HEK293 (cell line): ENCODE measurements at regions not wholly inside any gene's neighbourhood (a gene's known extent, or its start where the extent isn't known, plus 50 kb on each side); places are given as distances from the start of the nearest gene placed in this dataset.

Experiments used
- CTCF ChIA-PET: fragments of 350-600 bp; formaldehyde crosslinking; extraction: SDS; loops from one replicate; lab custom pipeline; 2021; ENCODE audit warnings: antibody characterized with exemption; lab: Yijun Ruan, JAX
- POLR2A ChIA-PET: fragments of 300-600 bp; formaldehyde crosslinking; extraction: SDS; loops from one replicate; lab custom pipeline; 2020; ENCODE audit warnings: antibody characterized with exemption, inconsistent platforms; lab: Yijun Ruan, JAX
- H3K27ac ChIP-seq: fragments of 200-500 bp; sonication (Bioruptor generic); 2 replicates; pipeline ENCODE4 v1.5.1; 2014; ENCODE audit warnings: low read depth, low read length, control low read depth, inconsistent platforms; ENCODE audit errors: extremely low read depth
- H3K36me3 ChIP-seq, 2 experiments: fragments of 200-500 bp in 1 of 2; sonication (Bioruptor generic) in 1 of 2; 1 replicate in 1 of 2; 2 replicates in 1 of 2; pipeline ENCODE4 v1.5.1; 2014 to 2017; ENCODE audit warnings: inconsistent platforms in 2 of 2, low read length in 2 of 2; ENCODE audit not compliant: control insufficient read depth in 2 of 2, insufficient read depth in 1 of 2
- H3K4me1 ChIP-seq: fragments of 200-500 bp; sonication (Bioruptor generic); 2 replicates; pipeline ENCODE4 v1.5.1; 2014; ENCODE audit warnings: mild to moderate bottlenecking, low read length, inconsistent platforms; ENCODE audit not compliant: control insufficient read depth, insufficient read depth
- H3K4me3 ChIP-seq: 2 replicates; pipeline ENCODE4 v1.5.1; 2011; ENCODE audit warnings: low read depth, mild to moderate bottlenecking, control low read depth, low read length, moderate library complexity
- H3K9me3 ChIP-seq: fragments of 200-500 bp; sonication (Bioruptor generic); 2 replicates; pipeline ENCODE4 v1.5.1; 2014; ENCODE audit warnings: low read depth, low read length, inconsistent platforms; ENCODE audit not compliant: control insufficient read depth, insufficient read depth
- AEBP2 ChIP-seq: fragments of 450-650 bp; formaldehyde crosslinking; IDR thresholded peaks from 2 replicates; pipeline ENCODE4 v1.5.1; 2016; ENCODE audit warnings: missing biosample characterization, missing genetic modification characterization, borderline replicate concordance
- ELK4 ChIP-seq: IDR thresholded peaks from 2 replicates; pipeline ENCODE4 v1.6.1; 2011; ENCODE audit warnings: mild to moderate bottlenecking, low read depth, low read length, borderline replicate concordance
- GFI1B ChIP-seq: fragments of 450-650 bp; formaldehyde crosslinking; IDR thresholded peaks from 2 replicates; pipeline ENCODE4 v1.5.1; 2016; ENCODE audit warnings: missing biosample characterization, missing genetic modification characterization
- IKZF3 ChIP-seq: fragments of 450-650 bp; IDR thresholded peaks from 2 replicates; pipeline ENCODE4 v1.5.0; 2018; ENCODE audit warnings: missing biosample characterization, mild to moderate bottlenecking, missing genetic modification characterization, moderate library complexity
- KLF8 ChIP-seq: fragments of 450-650 bp; formaldehyde crosslinking; IDR thresholded peaks from 2 replicates; pipeline ENCODE4 v1.5.1; 2016; ENCODE audit warnings: missing biosample characterization, missing genetic modification characterization
- MYNN ChIP-seq: fragments of 450-650 bp; formaldehyde crosslinking; IDR thresholded peaks from 2 replicates; pipeline ENCODE4 v1.5.1; 2016; ENCODE audit warnings: missing biosample characterization, missing genetic modification characterization, borderline replicate concordance
- REPIN1 ChIP-seq: fragments of 450-650 bp; formaldehyde crosslinking; IDR thresholded peaks from 2 replicates; pipeline ENCODE4 v1.5.1; 2017; ENCODE audit warnings: missing biosample characterization, missing genetic modification characterization, low read depth
- SCRT2 ChIP-seq: fragments of 450-650 bp; formaldehyde crosslinking; IDR thresholded peaks from 2 replicates; pipeline ENCODE4 v1.5.1; 2016; ENCODE audit warnings: missing biosample characterization, missing genetic modification characterization
- ZBTB49 ChIP-seq: fragments of 450-650 bp; formaldehyde crosslinking; IDR thresholded peaks from 2 replicates; pipeline ENCODE4 v1.5.1; 2016; ENCODE audit warnings: missing biosample characterization, missing genetic modification characterization, low read depth
- ZEB2 ChIP-seq: fragments of 450-650 bp; formaldehyde crosslinking; IDR thresholded peaks from 2 replicates; pipeline ENCODE4 v1.5.1; 2016; ENCODE audit warnings: missing biosample characterization, missing genetic modification characterization
- ZFP69B ChIP-seq: fragments of 450-650 bp; formaldehyde crosslinking; IDR thresholded peaks from 2 replicates; pipeline ENCODE4 v1.5.1; 2016; ENCODE audit warnings: missing biosample characterization, missing genetic modification characterization
- ZIC2 ChIP-seq: fragments of 450-650 bp; formaldehyde crosslinking; IDR thresholded peaks from 2 replicates; pipeline ENCODE4 v1.5.1; 2016; ENCODE audit warnings: missing biosample characterization, missing genetic modification characterization
- ZNF169 ChIP-seq: fragments of 450-650 bp; formaldehyde crosslinking; IDR thresholded peaks from 2 replicates; pipeline ENCODE4 v1.5.1; 2016; ENCODE audit warnings: missing biosample characterization, missing genetic modification characterization
- ZNF2 ChIP-seq: fragments of 450-650 bp; formaldehyde crosslinking; IDR thresholded peaks from 2 replicates; pipeline ENCODE4 v1.5.1; 2016; ENCODE audit warnings: missing biosample characterization, missing genetic modification characterization
- ZNF211 ChIP-seq: fragments of 450-650 bp; formaldehyde crosslinking; IDR thresholded peaks from 2 replicates; pipeline ENCODE4 v1.5.1; 2016; ENCODE audit warnings: low read depth, missing biosample characterization, missing genetic modification characterization
- ZNF26 ChIP-seq: fragments of 450-650 bp; formaldehyde crosslinking; IDR thresholded peaks from 2 replicates; pipeline ENCODE4 v1.5.1; 2016; ENCODE audit warnings: missing biosample characterization, missing genetic modification characterization
- ZNF266 ChIP-seq: fragments of 450-650 bp; formaldehyde crosslinking; IDR thresholded peaks from 2 replicates; pipeline ENCODE4 v1.5.1; 2016; ENCODE audit warnings: missing biosample characterization, missing genetic modification characterization, low read depth
- ZNF48 ChIP-seq: fragments of 450-650 bp; formaldehyde crosslinking; IDR thresholded peaks from 2 replicates; pipeline ENCODE4 v1.5.1; 2016; ENCODE audit warnings: missing biosample characterization, missing genetic modification characterization
- ZNF548 ChIP-seq: fragments of 450-650 bp; formaldehyde crosslinking; IDR thresholded peaks from 2 replicates; pipeline ENCODE4 v1.5.1; 2016; ENCODE audit warnings: missing biosample characterization, missing genetic modification characterization
- ZNF549 ChIP-seq: fragments of 450-650 bp; IDR thresholded peaks from 2 replicates; pipeline ENCODE4 v1.5.1; 2018; ENCODE audit warnings: missing biosample characterization, missing genetic modification characterization, mild to moderate bottlenecking, inconsistent platforms, moderate library complexity
- ZNF555 ChIP-seq: fragments of 450-650 bp; formaldehyde crosslinking; conservative IDR thresholded peaks from 2 replicates; pipeline ENCODE4 v1.5.1; 2017; ENCODE audit warnings: missing biosample characterization, mild to moderate bottlenecking, missing genetic modification characterization, inconsistent platforms
- ZNF561 ChIP-seq: fragments of 450-650 bp; IDR thresholded peaks from 2 replicates; pipeline ENCODE4 v1.5.1; 2018; ENCODE audit warnings: missing biosample characterization, missing genetic modification characterization, borderline replicate concordance
- ZNF645 ChIP-seq: fragments of 450-650 bp; formaldehyde crosslinking; IDR thresholded peaks from 2 replicates; pipeline ENCODE4; 2016; ENCODE audit warnings: missing biosample characterization, missing genetic modification characterization
- ZNF660 ChIP-seq: fragments of 450-650 bp; IDR thresholded peaks from 2 replicates; pipeline ENCODE4 v1.5.1; 2018; ENCODE audit warnings: missing biosample characterization, mild to moderate bottlenecking, missing genetic modification characterization
- ZNF776 ChIP-seq: fragments of 450-650 bp; formaldehyde crosslinking; IDR thresholded peaks from 2 replicates; pipeline ENCODE4 v1.5.0; 2017; ENCODE audit warnings: missing biosample characterization, missing genetic modification characterization, borderline replicate concordance
- ZNF777 ChIP-seq: fragments of 450-650 bp; formaldehyde crosslinking; IDR thresholded peaks from 2 replicates; pipeline ENCODE4 v1.5.1; 2017; ENCODE audit warnings: missing biosample characterization, missing genetic modification characterization, borderline replicate concordance
- ZNF843 ChIP-seq: fragments of 450-650 bp; formaldehyde crosslinking; IDR thresholded peaks from 2 replicates; pipeline ENCODE4 v1.5.1; 2016; ENCODE audit warnings: missing biosample characterization, missing genetic modification characterization
- ZSCAN18 ChIP-seq: fragments of 450-650 bp; formaldehyde crosslinking; IDR thresholded peaks from 2 replicates; pipeline ENCODE4 v1.5.1; 2016; ENCODE audit warnings: missing biosample characterization, missing genetic modification characterization

- TF ChIP-seq ZBTB49 (tag by site-specific recombination) (no peak), GFI1B (tag by site-specific recombination) (no peak), ZNF211 (no peak)
Observed at GRCh38 chr4:138696771-138697170, 318.8 kb upstream of the NOCT start (continued).

- Histone ChIP-seq H3K4me3 (no peak overlapping the region), H3K9me3 (no peaks in the 10 kb centered on the region), H3K4me1 (no peaks in the 10 kb centered on the region), H3K36me3 (no peaks in the 10 kb centered on the region), H3K27ac (no peak overlapping the region)
- TF ChIP-seq IKZF3 (tag by site-specific recombination), result no peak
- no peak for TF ChIP-seq ZSCAN18
- no peak for TF ChIP-seq ZNF645 (tag by site-specific recombination)
- TF ChIP-seq ZEB2, result no peak
- no peak for TF ChIP-seq ZNF777 (tag by site-specific recombination)
- TF ChIP-seq ZNF169 (tag by site-specific recombination), result no peak
- no peak for TF ChIP-seq ZNF843 (tag by site-specific recombination)
- no peak for TF ChIP-seq KLF8
- no peak for TF ChIP-seq ZNF776
- TF ChIP-seq ZNF561 (tag by site-specific recombination), result no peak
- no peak for TF ChIP-seq AEBP2 (tag by site-specific recombination)
- no peak for TF ChIP-seq ZNF26 (tag by site-specific recombination)
- TF ChIP-seq MYNN (tag by site-specific recombination), result no peak
- TF ChIP-seq GFI1B (tag by site-specific recombination), result no peak
- no peak for TF ChIP-seq ZNF266 (tag by site-specific recombination)
- ChIA-PET POLR2A (no interaction called here), CTCF (no interaction called here)
Observed at GRCh38 chr4:138696058-138696457, 319.5 kb upstream of the NOCT start.

- H3K4me1 ChIP-seq, result no peaks in the 10 kb centered on the region
- no peak overlapping the region for H3K4me3 ChIP-seq
- ChIA-PET CTCF (no interaction called here), POLR2A (no interaction called here)
- H3K36me3 ChIP-seq, result no peaks in the 10 kb centered on the region
- no peaks in the 10 kb centered on the region for H3K9me3 ChIP-seq
- H3K27ac ChIP-seq, result no peak overlapping the region
- no peak for TF ChIP-seq ZNF660 (tag by site-specific recombination)
- TF ChIP-seq ZNF549 (tag by site-specific recombination), result no peak
- TF ChIP-seq ELK4, result no peak
- no peak for TF ChIP-seq ZNF48 (tag by site-specific recombination)
- no peak for TF ChIP-seq SCRT2 (tag by site-specific recombination)
- TF ChIP-seq ZNF555, result no peak
- no peak for TF ChIP-seq ZNF548 (tag by site-specific recombination)
- TF ChIP-seq ZIC2, result no peak
- no peak for TF ChIP-seq REPIN1 (tag by site-specific recombination)
- TF ChIP-seq ZFP69B (tag by site-specific recombination), result no peak
- no peak for TF ChIP-seq ZNF2 (tag by site-specific recombination)
Observed at GRCh38 chr4:138693526-138693925, 322.1 kb upstream of the NOCT start.
